GM18867 (cell line): ENCODE measurements at regions not wholly inside any gene's neighbourhood (a gene's known extent, or its start where the extent isn't known, plus 50 kb on each side); places are given as distances from the start of the nearest gene placed in this dataset.
"Not testable (repeated sequence)": the region's sequence is repeated elsewhere in the genome, so short reads cannot be mapped to it uniquely, and the experiment has no call there.

ENCODE experiments used
- ATAC-seq: cut with Tn5 transposase; IDR thresholded peaks from one replicate; pipeline ENCODE4 v1.9.1; 2021; ENCODE audit warnings: mild to moderate bottlenecking, moderate library complexity; ENCODE audit not compliant: unreplicated experiment

- ATAC-seq = no peak
These were observed 730.4 kb downstream of the EDEM1 start for GRCh38 chr3:5917932-5918331.

- no peak for ATAC-seq
These were observed 731.1 kb downstream of the EDEM1 start for GRCh38 chr3:5918626-5919025.

GRCh38 chr3:5929027-5929426 is 741.5 kb downstream of the EDEM1 start:
- ATAC-seq = no peak

GRCh38 chr3:5944061-5944460 is 756.6 kb downstream of the EDEM1 start:
- ATAC-seq = not testable (repeated sequence)

GRCh38 chr3:5948084-5948483 is 760.6 kb downstream of the EDEM1 start:
- ATAC-seq = no peak

GRCh38 chr3:5951026-5951425 is 763.5 kb downstream of the EDEM1 start:
- ATAC-seq = no peak

GRCh38 chr3:5972586-5972985 is 785.1 kb downstream of the EDEM1 start:
- ATAC-seq = no peak

GRCh38 chr3:5974630-5975322 is 787.3 kb downstream of the EDEM1 start:
- no peak for ATAC-seq

- no peak for ATAC-seq
These were observed 789.8 kb downstream of the EDEM1 start for GRCh38 chr3:5977331-5977730.

- ATAC-seq = no peak
These were observed 793.0 kb downstream of the EDEM1 start for GRCh38 chr3:5980475-5980874.

- no peak for ATAC-seq
These were observed 807.1 kb downstream of the EDEM1 start for GRCh38 chr3:5994651-5995050.

- no peak for ATAC-seq
These were observed 830.9 kb downstream of the EDEM1 start for GRCh38 chr3:6018456-6018855.

- ATAC-seq = no peak
These were observed 835.1 kb downstream of the EDEM1 start for GRCh38 chr3:6022621-6023020.

GRCh38 chr3:6025032-6025431 is 835.9 kb upstream of the GRM7 start:
- no peak for ATAC-seq

- ATAC-seq = not testable (repeated sequence)
These were observed 830.3 kb upstream of the GRM7 start for GRCh38 chr3:6030648-6031047.

GRCh38 chr3:6035626-6036025 is 825.3 kb upstream of the GRM7 start:
- ATAC-seq = no peak

- no peak for ATAC-seq
These were observed 820.9 kb upstream of the GRM7 start for GRCh38 chr3:6039971-6040370.

- ATAC-seq = no peak
These were observed 819.0 kb upstream of the GRM7 start for GRCh38 chr3:6041894-6042293.

GRCh38 chr3:6047016-6047415 is 813.9 kb upstream of the GRM7 start:
- ATAC-seq = no peak

- ATAC-seq = no peak
These were observed 800.7 kb upstream of the GRM7 start for GRCh38 chr3:6060251-6060650.

GRCh38 chr3:6062261-6063187 is 798.4 kb upstream of the GRM7 start:
- no peak for ATAC-seq

GRCh38 chr3:6066397-6066796 is 794.5 kb upstream of the GRM7 start:
- ATAC-seq = no peak
